ENCODE measurements at regions not wholly inside any gene's neighbourhood (a gene's known extent, or its start where the extent isn't known, plus 50 kb on each side); places are given as distances from the start of the nearest gene placed in this dataset.

- H3K9me3 ChIP-seq (replicated peaks; ENCODE audit: control insufficient read depth, insufficient read depth, low read length) = no peaks in the 10 kb centered on the region
- no peak overlapping the region for H3K9ac ChIP-seq (replicated peaks; ENCODE audit: extremely low read depth, insufficient read depth, low read length)
- H2AFZ ChIP-seq (ENCODE audit: low read depth, low read length) = no peak overlapping the region
- FAIRE-seq (no peak), DNase-seq (ENCODE audit: low read depth, low spot score) (no peak)
- H3K4me2 ChIP-seq (ENCODE audit: insufficient read depth, low read length) = no peak overlapping the region
- ChIA-PET POLR2A (no interaction called here), CTCF (no interaction called here)
- intact Hi-C loops (cut with micrococcal nuclease) = no loop called here
- no peaks in the 10 kb centered on the region for H4K20me1 ChIP-seq (replicated peaks; ENCODE audit: control insufficient read depth, extremely low read depth, insufficient read depth, low read length)
- H3K9me1 ChIP-seq (replicated peaks; ENCODE audit: control insufficient read depth, extremely low read depth, insufficient read depth, low read length) = no peaks in the 10 kb centered on the region
- H3K79me2 ChIP-seq (ENCODE audit: control insufficient read depth, insufficient read depth, low read length) = no peaks in the 10 kb centered on the region
- dilution Hi-C loops (cut with MboI; ENCODE audit: extremely low pct_ligation_motif_present, low sequenced_read_pairs) = no loop called here
- no peak overlapping the region for H3K4me3 ChIP-seq (replicated peaks in 1 of 3; ENCODE audit: insufficient read depth in 1 of 3, low read depth in 1 of 3, low read length in 3 of 3)
- no peaks in the 10 kb centered on the region for H3K4me1 ChIP-seq (ENCODE audit: control insufficient read depth, extremely low read depth, insufficient read depth, low read length)
- TF ChIP-seq JUN (IDR thresholded peaks at IDR 0.05; ENCODE audit: borderline replicate concordance, insufficient read depth, insufficient read length, low read depth) (no peak), POLR2A (IDR thresholded peaks at IDR 0.05; ENCODE audit: low read depth, low read length) (no peak), CTCF (IDR thresholded peaks at IDR 0.05; ENCODE audit: extremely low read depth in 1 of 2, insufficient read depth in 1 of 2, low read depth in 1 of 2, low read length in 2 of 2) (no peak), EZH2 (IDR thresholded peaks at IDR 0.05; ENCODE audit: borderline replicate concordance, low read depth, low read length, severe bottlenecking) (no peak), FOS (IDR thresholded peaks at IDR 0.05; ENCODE audit: borderline replicate concordance, insufficient read depth, low read length) (no peak), POLR2AphosphoS5 (IDR thresholded peaks at IDR 0.05; ENCODE audit: insufficient read depth, low read depth, low read length) (no peak), MYC (IDR thresholded peaks at IDR 0.05; ENCODE audit: low read depth, low read length) (no peak), GATA2 (IDR thresholded peaks at IDR 0.05; ENCODE audit: insufficient read depth, insufficient read length, low read depth, low read length) (no peak)
- TF ChIP-seq, protein P1, sequence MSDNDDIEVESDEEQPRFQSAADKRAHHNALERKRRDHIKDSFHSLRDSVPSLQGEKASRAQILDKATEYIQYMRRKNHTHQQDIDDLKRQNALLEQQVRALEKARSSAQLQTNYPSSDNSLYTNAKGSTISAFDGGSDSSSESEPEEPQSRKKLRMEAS (IDR thresholded peaks at IDR 0.05; ENCODE audit: insufficient read depth, insufficient read length) = no peak
- H3K27me3 ChIP-seq (ENCODE audit: control insufficient read depth in 2 of 2, insufficient read depth in 2 of 2, low read length in 2 of 2) = no peaks in the 10 kb centered on the region
- no TSS peak for BruUV-seq (replicated peaks)
- H3K36me3 ChIP-seq (ENCODE audit: control insufficient read depth in 2 of 2, extremely low read depth in 1 of 2, insufficient read depth in 2 of 2, low read length in 2 of 2) = no peaks in the 10 kb centered on the region
- H3K27ac ChIP-seq (ENCODE audit: insufficient read depth, low read depth, low read length) = no peak overlapping the region
Observed at GRCh38 chrX:7261672-7262332, 113.8 kb upstream of the PUDP start.
